GM18519 (cell line): ENCODE measurements at regions not wholly inside any gene's neighbourhood (a gene's known extent, or its start where the extent isn't known, plus 50 kb on each side); places are given as distances from the start of the nearest gene placed in this dataset.
"Not testable (repeated sequence)": the region's sequence is repeated elsewhere in the genome, so short reads cannot be mapped to it uniquely, and the experiment has no call there.

Experiments
- ATAC-seq: cut with Tn5 transposase; IDR thresholded peaks from one replicate; pipeline ENCODE4 v1.9.1; 2021; ENCODE audit warnings: mild to moderate bottlenecking, moderate library complexity; ENCODE audit not compliant: unreplicated experiment, low FRiP score

- ATAC-seq = not testable (repeated sequence)
Observed at GRCh38 chr2:76697439-76697838, 824.7 kb downstream of the LRRTM4 start.

GRCh38 chr2:76692908-76693307 is 829.3 kb downstream of the LRRTM4 start:
- ATAC-seq = no peak

GRCh38 chr2:76688732-76689131 is 833.4 kb downstream of the LRRTM4 start:
- ATAC-seq = no peak

- ATAC-seq = no peak
Observed at GRCh38 chr2:76687923-76688322, 834.3 kb downstream of the LRRTM4 start.

GRCh38 chr2:76684756-76685155 is 837.4 kb downstream of the LRRTM4 start:
- ATAC-seq = no peak

GRCh38 chr2:76679025-76679396 is 843.2 kb downstream of the LRRTM4 start:
- ATAC-seq = no peak

GRCh38 chr2:76678383-76679024 is 843.7 kb downstream of the LRRTM4 start:
- ATAC-seq = no peak

- ATAC-seq = no peak
Observed at GRCh38 chr2:76675212-76675611, 847.0 kb downstream of the LRRTM4 start.

GRCh38 chr2:76672798-76673197 is 849.4 kb downstream of the LRRTM4 start:
- ATAC-seq = no peak

- no peak for ATAC-seq
Observed at GRCh38 chr2:76669966-76670465, 852.2 kb downstream of the LRRTM4 start.

- ATAC-seq = no peak
Observed at GRCh38 chr2:76668279-76668678, 853.9 kb downstream of the LRRTM4 start.

- no peak for ATAC-seq
Observed at GRCh38 chr2:76667821-76668271, 854.3 kb downstream of the LRRTM4 start.

- no peak for ATAC-seq
Observed at GRCh38 chr2:76642129-76642528, 880.0 kb downstream of the LRRTM4 start.

- no peak for ATAC-seq
Observed at GRCh38 chr2:76641506-76641905, 880.7 kb downstream of the LRRTM4 start.

- no peak for ATAC-seq
Observed at GRCh38 chr2:76640905-76641304, 881.3 kb downstream of the LRRTM4 start.

- ATAC-seq = no peak
Observed at GRCh38 chr2:76639171-76639680, 883.0 kb downstream of the LRRTM4 start.

- ATAC-seq = no peak
Observed at GRCh38 chr2:76633276-76633921, 888.8 kb downstream of the LRRTM4 start.

GRCh38 chr2:76625101-76625500 is 897.1 kb downstream of the LRRTM4 start:
- no peak for ATAC-seq

GRCh38 chr2:76613330-76613729 is 902.6 kb upstream of the GCFC2 start:
- ATAC-seq = no peak

- ATAC-seq = no peak
Observed at GRCh38 chr2:76612764-76613163, 902.0 kb upstream of the GCFC2 start.

GRCh38 chr2:76610451-76610850 is 899.7 kb upstream of the GCFC2 start:
- no peak for ATAC-seq
